Ishikawa (cell line): ENCODE measurements at regions not wholly inside any gene's neighbourhood (a gene's known extent, or its start where the extent isn't known, plus 50 kb on each side); places are given as distances from the start of the nearest gene placed in this dataset.

Experiments
- CREB1 ChIP-seq: IDR thresholded peaks from 2 replicates; pipeline ENCODE4 v1.6.1; 2012; ENCODE audit warnings: low read depth
- EGR1 ChIP-seq: IDR thresholded peaks from 2 replicates; pipeline ENCODE4 v1.6.1; 2012
- EP300 ChIP-seq: IDR thresholded peaks from 2 replicates; pipeline ENCODE4 v1.6.1; 2012; ENCODE audit warnings: borderline replicate concordance
- ZBTB7A ChIP-seq: IDR thresholded peaks from 2 replicates; pipeline ENCODE4 v1.6.1; 2012; ENCODE audit warnings: low read depth
- TF ChIP-seq, protein P1 (sequence below): IDR thresholded peaks from 2 replicates; pipeline ENCODE4 v1.6.1; 2012; ENCODE audit warnings: low read depth, mild to moderate bottlenecking
- TF ChIP-seq, protein P2 (sequence below): IDR thresholded peaks from 2 replicates; pipeline ENCODE4 v1.6.1; 2012

DNA sequence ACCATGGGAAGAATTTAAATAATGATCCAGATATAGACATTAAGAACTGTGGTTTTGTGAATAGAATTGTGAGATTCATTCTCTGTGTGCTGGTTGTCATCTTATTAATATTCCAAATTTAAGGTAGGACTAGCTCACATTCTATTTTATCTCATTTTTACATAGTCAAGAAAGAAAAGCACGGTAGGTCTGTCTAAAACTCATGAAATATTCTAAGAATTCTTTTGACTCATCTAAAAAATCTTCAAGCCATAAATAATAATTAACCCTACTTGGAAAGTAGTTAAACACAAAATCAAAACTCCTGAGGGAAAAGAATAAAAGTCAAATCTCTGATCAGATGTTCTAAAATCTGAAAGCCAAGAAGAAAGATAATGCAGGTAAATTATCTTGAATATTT, 388.8 kb upstream of the CHAC2 start:
- no peak for TF ChIP-seq EGR1
- TF ChIP-seq, protein P1, sequence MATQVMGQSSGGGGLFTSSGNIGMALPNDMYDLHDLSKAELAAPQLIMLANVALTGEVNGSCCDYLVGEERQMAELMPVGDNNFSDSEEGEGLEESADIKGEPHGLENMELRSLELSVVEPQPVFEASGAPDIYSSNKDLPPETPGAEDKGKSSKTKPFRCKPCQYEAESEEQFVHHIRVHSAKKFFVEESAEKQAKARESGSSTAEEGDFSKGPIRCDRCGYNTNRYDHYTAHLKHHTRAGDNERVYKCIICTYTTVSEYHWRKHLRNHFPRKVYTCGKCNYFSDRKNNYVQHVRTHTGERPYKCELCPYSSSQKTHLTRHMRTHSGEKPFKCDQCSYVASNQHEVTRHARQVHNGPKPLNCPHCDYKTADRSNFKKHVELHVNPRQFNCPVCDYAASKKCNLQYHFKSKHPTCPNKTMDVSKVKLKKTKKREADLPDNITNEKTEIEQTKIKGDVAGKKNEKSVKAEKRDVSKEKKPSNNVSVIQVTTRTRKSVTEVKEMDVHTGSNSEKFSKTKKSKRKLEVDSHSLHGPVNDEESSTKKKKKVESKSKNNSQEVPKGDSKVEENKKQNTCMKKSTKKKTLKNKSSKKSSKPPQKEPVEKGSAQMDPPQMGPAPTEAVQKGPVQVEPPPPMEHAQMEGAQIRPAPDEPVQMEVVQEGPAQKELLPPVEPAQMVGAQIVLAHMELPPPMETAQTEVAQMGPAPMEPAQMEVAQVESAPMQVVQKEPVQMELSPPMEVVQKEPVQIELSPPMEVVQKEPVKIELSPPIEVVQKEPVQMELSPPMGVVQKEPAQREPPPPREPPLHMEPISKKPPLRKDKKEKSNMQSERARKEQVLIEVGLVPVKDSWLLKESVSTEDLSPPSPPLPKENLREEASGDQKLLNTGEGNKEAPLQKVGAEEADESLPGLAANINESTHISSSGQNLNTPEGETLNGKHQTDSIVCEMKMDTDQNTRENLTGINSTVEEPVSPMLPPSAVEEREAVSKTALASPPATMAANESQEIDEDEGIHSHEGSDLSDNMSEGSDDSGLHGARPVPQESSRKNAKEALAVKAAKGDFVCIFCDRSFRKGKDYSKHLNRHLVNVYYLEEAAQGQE: no peak
- TF ChIP-seq EP300: no peak
- no peak for TF ChIP-seq CREB1
- no peak for TF ChIP-seq ZBTB7A
- TF ChIP-seq, protein P2, sequence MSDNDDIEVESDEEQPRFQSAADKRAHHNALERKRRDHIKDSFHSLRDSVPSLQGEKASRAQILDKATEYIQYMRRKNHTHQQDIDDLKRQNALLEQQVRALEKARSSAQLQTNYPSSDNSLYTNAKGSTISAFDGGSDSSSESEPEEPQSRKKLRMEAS: no peak
